Smooth muscle cell (in vitro differentiated cells): ENCODE measurements at regions not wholly inside any gene's neighbourhood (a gene's known extent, or its start where the extent isn't known, plus 50 kb on each side); places are given as distances from the start of the nearest gene placed in this dataset.
A peak's percentile ranks its signal among the peaks of the same experiment; 100 is the strongest.

Experiments used
- DNase-seq: peaks from one replicate; lab custom pipeline; 2025; ENCODE audit not compliant: unreplicated experiment; lab: John Stamatoyannopoulos, UW
- H2AFZ ChIP-seq: fragments of 200-600 bp; sonication (generic); 2 replicates; pipeline ENCODE4 v1.6.0; 2016; ENCODE audit warnings: antibody characterized with exemption, low read depth, mild to moderate bottlenecking
- H3F3A ChIP-seq: fragments of 200-600 bp; sonication (generic); 2 replicates; pipeline ENCODE4 v1.6.0; 2017; ENCODE audit warnings: antibody characterized with exemption, low read depth
- H3K27ac ChIP-seq: fragments of 200-600 bp; sonication (generic); 2 replicates; pipeline ENCODE4 v1.5.1; 2016; ENCODE audit warnings: low read depth, mild to moderate bottlenecking
- H3K27me3 ChIP-seq: fragments of 200-600 bp; sonication (generic); 2 replicates; pipeline ENCODE4 v1.6.1; 2016; ENCODE audit warnings: low read depth, mild to moderate bottlenecking
- H3K36me3 ChIP-seq: fragments of 200-600 bp; sonication (generic); 2 replicates; pipeline ENCODE4 v1.5.1; 2016; ENCODE audit warnings: low read depth
- H3K4me1 ChIP-seq: fragments of 200-600 bp; sonication (generic); 2 replicates; pipeline ENCODE4 v1.5.1; 2016; ENCODE audit warnings: low read depth
- H3K4me2 ChIP-seq: fragments of 200-600 bp; sonication (generic); 2 replicates; pipeline ENCODE4 v1.6.0; 2016; ENCODE audit warnings: mild to moderate bottlenecking
- H3K4me3 ChIP-seq: fragments of 200-600 bp; sonication (generic); 2 replicates; pipeline ENCODE4 v1.5.1; 2016; ENCODE audit warnings: mild to moderate bottlenecking
- H3K79me2 ChIP-seq: fragments of 200-600 bp; sonication (generic); 2 replicates; pipeline ENCODE4 v1.6.0; 2016; ENCODE audit warnings: low read depth, mild to moderate bottlenecking
- H3K9ac ChIP-seq: fragments of 200-600 bp; sonication (generic); 2 replicates; pipeline ENCODE4 v1.6.0; 2016; ENCODE audit warnings: low read depth
- H3K9me3 ChIP-seq: fragments of 200-600 bp; sonication (generic); replicated peaks from 2 replicates; pipeline ENCODE4 v1.5.1; 2016; ENCODE audit warnings: low read depth
- H4K20me1 ChIP-seq: fragments of 200-600 bp; sonication (generic); 2 replicates; pipeline ENCODE4 v1.6.0; 2016; ENCODE audit warnings: low read depth
- WGBS: methylation state at CpG from one replicate; pipeline ENCODE4 v1.1.7; 2016; ENCODE audit warnings: low lambda C conversion rate; 5-methylcytosine and 5-hydroxymethylcytosine counted together
- TF ChIP-seq, protein P1 (sequence below): fragments of 200-600 bp; sonication (generic); IDR thresholded peaks from 2 replicates; pipeline ENCODE4 v1.5.1; 2017; ENCODE audit warnings: borderline replicate concordance, mild to moderate bottlenecking, antibody characterized with exemption; ENCODE audit not compliant: insufficient read depth, poor library complexity, severe bottlenecking

DNA sequence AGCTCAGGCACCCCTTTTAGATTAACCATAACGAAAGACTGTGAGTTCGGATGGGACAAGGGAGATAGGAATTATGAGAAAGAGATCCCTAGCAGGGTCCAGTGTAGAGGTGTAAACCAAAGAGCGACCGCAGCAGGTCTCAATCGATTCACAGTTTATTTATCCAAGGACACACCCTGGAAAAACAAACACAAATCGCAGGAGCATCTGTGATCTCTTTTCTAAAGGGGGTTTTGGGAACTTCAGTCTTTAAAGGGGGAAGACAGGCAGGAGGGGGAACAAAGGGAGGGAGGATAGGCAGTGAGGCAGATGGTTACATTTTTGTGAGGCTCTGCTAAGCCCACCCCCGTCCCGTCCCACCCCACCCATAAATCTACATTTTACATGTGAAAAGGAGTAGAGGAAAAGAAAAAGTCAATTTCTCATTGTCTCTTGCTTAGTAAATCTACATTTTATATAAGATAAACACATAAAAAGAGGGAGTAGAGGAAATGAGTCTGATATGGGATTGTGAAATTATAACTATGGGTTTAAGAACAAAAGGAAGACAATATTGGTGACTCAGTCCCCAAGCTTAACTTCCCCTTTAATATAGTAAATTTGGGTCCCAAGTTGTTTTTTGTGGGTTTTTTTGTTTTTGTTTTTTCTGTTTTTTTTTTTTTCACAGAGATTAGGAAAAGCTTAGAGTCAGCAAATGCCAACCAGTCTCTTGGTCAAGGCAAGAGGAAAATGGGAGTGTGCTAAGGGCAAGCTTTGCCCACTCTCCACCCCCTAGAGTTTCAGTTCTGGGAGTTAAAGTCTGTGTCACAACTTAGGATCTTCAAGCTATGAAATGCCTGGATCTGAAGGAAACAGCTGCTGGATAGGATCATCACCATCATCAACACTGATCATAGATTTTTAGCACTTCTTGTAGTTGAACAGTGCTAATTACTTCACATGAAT is 160.9 kb upstream of the CDH5 start:
- H4K20me1 ChIP-seq: no peaks in the 10 kb centered on the region
- no peak for DNase-seq
- no peak overlapping the region for H3K27ac ChIP-seq
- no peak overlapping the region for H2AFZ ChIP-seq
- no peaks in the 10 kb centered on the region for H3K36me3 ChIP-seq
- H3K4me2 ChIP-seq: peak overlapping the region; percentile 33
- TF ChIP-seq, protein P1, sequence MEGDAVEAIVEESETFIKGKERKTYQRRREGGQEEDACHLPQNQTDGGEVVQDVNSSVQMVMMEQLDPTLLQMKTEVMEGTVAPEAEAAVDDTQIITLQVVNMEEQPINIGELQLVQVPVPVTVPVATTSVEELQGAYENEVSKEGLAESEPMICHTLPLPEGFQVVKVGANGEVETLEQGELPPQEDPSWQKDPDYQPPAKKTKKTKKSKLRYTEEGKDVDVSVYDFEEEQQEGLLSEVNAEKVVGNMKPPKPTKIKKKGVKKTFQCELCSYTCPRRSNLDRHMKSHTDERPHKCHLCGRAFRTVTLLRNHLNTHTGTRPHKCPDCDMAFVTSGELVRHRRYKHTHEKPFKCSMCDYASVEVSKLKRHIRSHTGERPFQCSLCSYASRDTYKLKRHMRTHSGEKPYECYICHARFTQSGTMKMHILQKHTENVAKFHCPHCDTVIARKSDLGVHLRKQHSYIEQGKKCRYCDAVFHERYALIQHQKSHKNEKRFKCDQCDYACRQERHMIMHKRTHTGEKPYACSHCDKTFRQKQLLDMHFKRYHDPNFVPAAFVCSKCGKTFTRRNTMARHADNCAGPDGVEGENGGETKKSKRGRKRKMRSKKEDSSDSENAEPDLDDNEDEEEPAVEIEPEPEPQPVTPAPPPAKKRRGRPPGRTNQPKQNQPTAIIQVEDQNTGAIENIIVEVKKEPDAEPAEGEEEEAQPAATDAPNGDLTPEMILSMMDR: no peak
- H3K4me1 ChIP-seq: no peaks in the 10 kb centered on the region
- no peak overlapping the region for H3K4me3 ChIP-seq
- H3K9ac ChIP-seq: no peak overlapping the region
- 80% methylated on average over 8 of the region's 8 CpGs for WGBS
- no peaks in the 10 kb centered on the region for H3K27me3 ChIP-seq
- no peaks in the 10 kb centered on the region for H3K9me3 ChIP-seq
- no peaks in the 10 kb centered on the region for H3F3A ChIP-seq
- H3K79me2 ChIP-seq: no peaks in the 10 kb centered on the region

DNA sequence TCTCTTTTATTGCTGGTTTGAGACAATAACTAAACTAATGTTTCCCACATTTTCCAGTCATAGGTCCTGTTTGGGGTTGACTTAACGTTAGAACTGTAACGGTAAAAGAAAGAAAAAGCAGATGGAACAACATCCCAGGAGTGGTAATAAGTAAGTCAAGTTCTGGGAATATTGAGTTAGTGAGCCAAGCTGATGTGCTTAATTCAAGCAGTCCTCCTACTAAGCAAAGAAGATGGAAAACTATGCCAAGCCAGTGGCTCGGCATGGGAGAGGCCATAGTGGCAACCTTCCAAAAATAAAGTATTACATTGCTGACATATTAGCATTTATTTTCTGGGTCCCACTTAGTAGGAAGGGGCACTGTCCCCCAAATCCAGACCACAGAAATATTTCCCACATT is 161.7 kb upstream of the CDH5 start:
- no peaks in the 10 kb centered on the region for H3F3A ChIP-seq
- no peaks in the 10 kb centered on the region for H4K20me1 ChIP-seq
- no peaks in the 10 kb centered on the region for H3K27me3 ChIP-seq
- WGBS: 83% methylated on average over 3 of the region's 3 CpGs
- TF ChIP-seq, protein P1: no peak
- H3K36me3 ChIP-seq: no peaks in the 10 kb centered on the region
- H3K27ac ChIP-seq: no peak overlapping the region
- H3K4me2 ChIP-seq: no peak overlapping the region
- H3K9me3 ChIP-seq: no peaks in the 10 kb centered on the region
- no peak overlapping the region for H2AFZ ChIP-seq
- no peaks in the 10 kb centered on the region for H3K79me2 ChIP-seq
- H3K4me1 ChIP-seq: no peaks in the 10 kb centered on the region
- DNase-seq: no peak
- H3K9ac ChIP-seq: no peak overlapping the region
- no peak overlapping the region for H3K4me3 ChIP-seq

DNA sequence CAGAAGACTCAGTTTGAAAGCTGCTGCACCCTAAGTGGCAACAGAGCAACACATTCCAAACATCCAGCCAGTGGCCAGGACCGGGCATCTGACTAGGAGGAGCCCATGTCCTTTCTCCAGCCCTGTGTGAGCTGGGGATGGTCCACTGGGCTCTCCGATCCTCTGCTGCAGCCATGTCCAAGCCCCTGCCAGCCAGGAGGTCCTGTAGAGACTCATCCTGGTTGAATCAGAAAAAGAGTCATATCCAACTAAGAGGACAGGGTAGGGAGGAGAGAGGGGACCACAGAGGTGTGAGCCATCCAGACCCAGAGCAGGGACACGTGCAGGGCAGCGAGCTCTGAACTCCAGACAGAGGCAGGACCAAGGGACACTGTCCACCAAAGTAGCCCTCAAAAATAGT is 163.0 kb upstream of the CDH5 start:
- Histone ChIP-seq H2AFZ (no peak overlapping the region), H3K4me1 (no peaks in the 10 kb centered on the region), H3F3A (no peaks in the 10 kb centered on the region), H3K79me2 (no peaks in the 10 kb centered on the region), H3K4me2 (no peak overlapping the region), H3K4me3 (no peak overlapping the region), H3K27me3 (no peaks in the 10 kb centered on the region), H4K20me1 (no peaks in the 10 kb centered on the region), H3K9me3 (no peaks in the 10 kb centered on the region), H3K36me3 (no peaks in the 10 kb centered on the region), H3K27ac (no peak overlapping the region), H3K9ac (no peak overlapping the region)
- DNase-seq: no peak
- TF ChIP-seq, protein P1: no peak
- 96% methylated on average over 4 of the region's 4 CpGs for WGBS

DNA sequence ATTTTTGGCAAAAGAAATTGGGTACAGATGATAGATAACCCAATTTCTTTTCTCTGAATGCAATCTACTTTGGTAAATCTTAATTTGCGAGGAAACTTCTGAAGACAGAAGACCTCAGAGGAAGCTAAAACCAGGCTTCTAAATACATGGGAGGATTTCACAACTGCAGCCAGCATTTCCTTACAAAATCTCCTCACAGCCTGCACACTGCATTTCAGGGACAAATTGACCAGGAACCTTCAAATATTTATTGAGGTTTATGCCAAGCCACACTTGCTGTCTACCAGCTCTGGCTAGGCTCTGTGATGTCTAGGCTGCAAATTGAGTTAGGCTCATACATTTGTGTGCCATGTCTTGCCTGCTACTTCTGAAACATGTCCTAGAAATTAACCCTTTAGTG is 167.3 kb upstream of the CDH5 start:
- H3K9ac ChIP-seq: no peak overlapping the region
- H3K36me3 ChIP-seq: no peaks in the 10 kb centered on the region
- H3K4me1 ChIP-seq: no peaks in the 10 kb centered on the region
- TF ChIP-seq, protein P1: no peak
- H3K27ac ChIP-seq: no peak overlapping the region
- no peaks in the 10 kb centered on the region for H3K27me3 ChIP-seq
- H3K4me3 ChIP-seq: no peak overlapping the region
- no peaks in the 10 kb centered on the region for H3F3A ChIP-seq
- no peak for DNase-seq
- H4K20me1 ChIP-seq: no peaks in the 10 kb centered on the region
- peak overlapping the region; percentile 35 for H2AFZ ChIP-seq
- no peak overlapping the region for H3K4me2 ChIP-seq
- no peaks in the 10 kb centered on the region for H3K9me3 ChIP-seq
- 33% methylated on average over 1 of the region's 1 CpG for WGBS
- no peaks in the 10 kb centered on the region for H3K79me2 ChIP-seq
